ENCODE measurements at regions not wholly inside any gene's neighbourhood (a gene's known extent, or its start where the extent isn't known, plus 50 kb on each side); places are given as distances from the start of the nearest gene placed in this dataset.

GRCh38 chr12:78746001-78746400 lies 118.6 kb upstream of the SYT1 start:
- Histone ChIP-seq H3F3A (ENCODE audit: low read length, unreplicated experiment) (no peaks in the 10 kb centered on the region), H3K9ac (ENCODE audit: low read length) (no peak overlapping the region), H3K4me2 (ENCODE audit: low read length) (no peak overlapping the region), H3K4me1 (ENCODE audit: insufficient read depth, low read length) (no peaks in the 10 kb centered on the region), H3K9me3 (ENCODE audit: low read length) (no peaks in the 10 kb centered on the region), H3K79me2 (ENCODE audit: low read length) (no peaks in the 10 kb centered on the region), H3K36me3 (ENCODE audit: low read depth, low read length) (no peaks in the 10 kb centered on the region), H3K9me2 (replicated peaks; ENCODE audit: low read length) (no peaks in the 10 kb centered on the region), H3K4me3 (ENCODE audit: low read length) (no peak overlapping the region), H2AFZ (ENCODE audit: low read length) (no peak overlapping the region), H3K27ac (ENCODE audit: low read length) (no peak overlapping the region), H4K20me1 (ENCODE audit: low read length) (no peaks in the 10 kb centered on the region), H3K27me3 (ENCODE audit: low read length) (no peaks in the 10 kb centered on the region)
- ChIA-PET CTCF (interaction anchor here (0.6 kb wide), 1 partner anchor 209 kb away, joined by 3 read pairs; no protein-coding TSS in a partner anchor), POLR2A (ENCODE audit: unreplicated experiment) (no interaction called here)
- intact Hi-C loops (cut with micrococcal nuclease) = no loop called here
- no peak for DNase-seq
- BruUV-seq (replicated peaks) = no TSS peak
- TF ChIP-seq EZH2 (IDR thresholded peaks at IDR 0.05; ENCODE audit: low read length, unreplicated experiment) (no peak), CTCF (conservative IDR thresholded peaks at IDR 0.05; ENCODE audit: low read depth, low read length) (no peak), EZH2phosphoT487 (IDR thresholded peaks at IDR 0.05; ENCODE audit: borderline replicate concordance, low read length) (no peak)
- ATAC-seq = no peak

- ATAC-seq = no peak
- intact Hi-C loops (cut with micrococcal nuclease) = no loop called here
- H3K9me3 ChIP-seq (ENCODE audit: low read length) = no peaks in the 10 kb centered on the region
These were observed 111.5 kb upstream of the SYT1 start for GRCh38 chr12:78753058-78753457.

GRCh38 chr12:78756936-78757335 lies 107.6 kb upstream of the SYT1 start:
- Histone ChIP-seq H3F3A (ENCODE audit: low read length, unreplicated experiment) (no peaks in the 10 kb centered on the region), H3K4me1 (ENCODE audit: insufficient read depth, low read length) (no peaks in the 10 kb centered on the region), H3K9me2 (replicated peaks; ENCODE audit: low read length) (no peaks in the 10 kb centered on the region), H2AFZ (ENCODE audit: low read length) (no peak overlapping the region), H3K4me3 (ENCODE audit: low read length) (no peak overlapping the region), H3K36me3 (ENCODE audit: low read depth, low read length) (no peaks in the 10 kb centered on the region), H3K27me3 (ENCODE audit: low read length) (no peaks in the 10 kb centered on the region), H3K9me3 (ENCODE audit: low read length) (no peaks in the 10 kb centered on the region), H3K27ac (ENCODE audit: low read length) (no peak overlapping the region), H4K20me1 (ENCODE audit: low read length) (no peaks in the 10 kb centered on the region), H3K9ac (ENCODE audit: low read length) (no peak overlapping the region), H3K79me2 (ENCODE audit: low read length) (no peaks in the 10 kb centered on the region), H3K4me2 (ENCODE audit: low read length) (no peak overlapping the region)
- intact Hi-C loops (cut with micrococcal nuclease) = no loop called here
- ChIA-PET CTCF (no interaction called here), POLR2A (ENCODE audit: unreplicated experiment) (no interaction called here)
- DNase-seq = no peak
- no TSS peak for BruUV-seq (replicated peaks)
- no peak for ATAC-seq
- TF ChIP-seq EZH2phosphoT487 (IDR thresholded peaks at IDR 0.05; ENCODE audit: borderline replicate concordance, low read length) (no peak), EZH2 (IDR thresholded peaks at IDR 0.05; ENCODE audit: low read length, unreplicated experiment) (no peak), CTCF (conservative IDR thresholded peaks at IDR 0.05; ENCODE audit: low read depth, low read length) (no peak)

More at GRCh38 chr12:78753058-78753457, 111.5 kb upstream of the SYT1 start:
- no TSS peak for BruUV-seq (replicated peaks)
- H3K4me2 ChIP-seq (ENCODE audit: low read length) = no peak overlapping the region
- H3F3A ChIP-seq (ENCODE audit: low read length, unreplicated experiment) = no peaks in the 10 kb centered on the region
- POLR2A ChIA-PET (ENCODE audit: unreplicated experiment) = no interaction called here
- H3K79me2 ChIP-seq (ENCODE audit: low read length) = no peaks in the 10 kb centered on the region
- CTCF ChIA-PET = no interaction called here
- H3K27ac ChIP-seq (ENCODE audit: low read length) = no peak overlapping the region
- DNase-seq = no peak
- H2AFZ ChIP-seq (ENCODE audit: low read length) = no peak overlapping the region
- TF ChIP-seq EZH2phosphoT487 (IDR thresholded peaks at IDR 0.05; ENCODE audit: borderline replicate concordance, low read length) (no peak), CTCF (conservative IDR thresholded peaks at IDR 0.05; ENCODE audit: low read depth, low read length) (no peak), EZH2 (IDR thresholded peaks at IDR 0.05; ENCODE audit: low read length, unreplicated experiment) (no peak)
- H3K9ac ChIP-seq (ENCODE audit: low read length) = no peak overlapping the region
- H3K4me3 ChIP-seq (ENCODE audit: low read length) = no peak overlapping the region
- no peaks in the 10 kb centered on the region for H3K27me3 ChIP-seq (ENCODE audit: low read length)
- H3K36me3 ChIP-seq (ENCODE audit: low read depth, low read length) = no peaks in the 10 kb centered on the region
- no peaks in the 10 kb centered on the region for H3K4me1 ChIP-seq (ENCODE audit: insufficient read depth, low read length)
- H4K20me1 ChIP-seq (ENCODE audit: low read length) = no peaks in the 10 kb centered on the region
- no peaks in the 10 kb centered on the region for H3K9me2 ChIP-seq (replicated peaks; ENCODE audit: low read length)
